GM18868 (cell line): ENCODE measurements at regions not wholly inside any gene's neighbourhood (a gene's known extent, or its start where the extent isn't known, plus 50 kb on each side); places are given as distances from the start of the nearest gene placed in this dataset.
A peak's percentile ranks its signal among the peaks of the same experiment; 100 is the strongest.
"Not testable (repeated sequence)": the region's sequence is repeated elsewhere in the genome, so short reads cannot be mapped to it uniquely, and the experiment has no call there.

ENCODE experiments used
- ATAC-seq: cut with Tn5 transposase; IDR thresholded peaks from one replicate; pipeline ENCODE4 v1.9.1; 2021; ENCODE audit warnings: mild to moderate bottlenecking, moderate library complexity; ENCODE audit not compliant: unreplicated experiment

DNA sequence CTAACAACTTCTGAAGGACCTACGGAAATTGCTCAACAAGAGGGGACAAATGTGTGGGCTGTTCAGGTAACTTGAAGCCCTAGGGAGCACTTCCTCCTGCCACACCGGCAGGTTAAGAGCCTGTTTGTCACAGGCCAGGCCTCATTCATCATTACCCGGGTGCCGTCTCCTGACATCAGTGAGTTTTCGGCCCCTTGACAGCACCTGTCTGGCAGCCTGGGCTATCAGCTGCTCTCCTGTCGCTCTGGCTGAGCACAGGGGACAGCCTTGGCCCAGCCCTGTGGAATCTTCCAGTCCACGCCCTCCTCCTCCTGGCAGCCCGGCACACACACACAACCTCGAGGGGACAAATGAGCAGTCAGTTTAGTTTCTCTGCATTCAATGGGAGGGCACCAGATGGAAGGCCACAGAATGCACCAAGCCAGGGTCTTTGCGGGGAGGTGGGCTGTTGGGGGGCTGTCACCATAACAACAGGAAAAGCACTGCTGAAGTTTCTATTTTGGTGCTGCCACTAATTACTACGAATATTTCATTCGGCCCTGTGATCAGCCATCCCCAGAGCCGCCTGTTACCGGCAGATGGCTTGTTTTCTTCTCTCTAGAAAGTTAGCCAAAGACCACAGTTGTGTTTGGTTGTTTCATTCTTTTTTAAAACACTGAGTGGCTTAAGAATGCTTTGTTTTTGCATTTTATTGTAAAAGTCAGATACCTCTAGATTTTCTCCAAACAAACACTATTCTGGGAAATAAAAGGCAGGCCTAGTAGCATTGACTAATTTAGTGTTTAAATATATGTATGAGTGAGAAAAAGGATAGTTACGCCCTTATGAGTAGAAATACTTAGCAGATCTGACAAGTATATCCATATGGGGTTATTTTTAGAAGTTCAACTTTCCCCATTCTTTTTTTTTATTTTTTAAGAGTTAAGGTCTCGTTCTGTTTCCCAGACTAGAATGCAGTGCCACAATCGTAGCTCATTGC lies 189.9 kb upstream of the NDUFV2 start:
- peak; percentile 59 for ATAC-seq

GRCh38 chr18:8913606-8914403 lies 188.7 kb upstream of the NDUFV2 start:
- not testable (repeated sequence) for ATAC-seq

DNA sequence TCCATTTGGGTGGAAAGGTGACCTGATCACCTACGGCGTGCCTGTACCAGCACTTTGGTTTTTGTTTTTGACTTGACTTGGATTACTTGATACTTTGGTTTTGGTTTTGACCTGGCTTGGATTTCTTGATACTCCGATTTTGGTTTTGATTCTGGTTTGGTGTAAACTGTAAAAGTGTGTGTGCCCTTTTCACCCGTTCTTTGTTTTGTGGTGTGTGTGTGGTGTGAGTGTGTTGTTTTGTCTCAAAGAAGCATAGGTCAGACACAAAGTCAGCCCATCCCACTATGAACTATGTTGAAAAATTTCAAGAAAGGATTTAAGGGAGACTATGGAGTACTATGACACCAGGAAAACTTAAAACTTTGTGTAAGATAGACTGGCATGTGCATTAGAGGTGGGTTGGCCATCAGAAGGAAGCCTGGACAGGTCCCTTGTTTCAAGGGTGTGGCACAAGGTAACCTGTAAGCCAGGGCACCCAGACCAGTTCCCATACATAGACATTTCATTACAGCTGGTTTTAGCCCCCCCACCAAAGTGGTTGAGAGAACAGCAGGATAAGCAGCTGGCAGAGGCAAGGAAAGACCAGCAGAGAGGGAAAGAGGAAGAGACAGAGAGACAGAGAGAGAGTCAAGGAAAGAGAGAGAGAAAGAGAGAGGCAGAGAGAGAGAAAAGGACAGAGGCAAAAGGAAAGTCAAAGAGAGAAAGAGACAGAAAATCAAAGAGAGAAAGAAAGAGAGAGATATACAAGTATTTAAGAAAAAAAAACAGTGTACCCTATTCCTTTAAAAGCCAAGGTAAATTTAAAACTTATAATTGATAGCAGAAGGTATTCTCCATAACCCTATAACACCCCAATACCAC lies 187.9 kb upstream of the NDUFV2 start:
- ATAC-seq: not testable (repeated sequence)

- not testable (repeated sequence) for ATAC-seq
Measured at GRCh38 chr18:8920856-8921787, 181.4 kb upstream of the NDUFV2 start.

GRCh38 chr18:8926464-8926863 lies 176.0 kb upstream of the NDUFV2 start:
- ATAC-seq: no peak

GRCh38 chr18:8928044-8928443 lies 174.5 kb upstream of the NDUFV2 start:
- ATAC-seq: no peak

DNA sequence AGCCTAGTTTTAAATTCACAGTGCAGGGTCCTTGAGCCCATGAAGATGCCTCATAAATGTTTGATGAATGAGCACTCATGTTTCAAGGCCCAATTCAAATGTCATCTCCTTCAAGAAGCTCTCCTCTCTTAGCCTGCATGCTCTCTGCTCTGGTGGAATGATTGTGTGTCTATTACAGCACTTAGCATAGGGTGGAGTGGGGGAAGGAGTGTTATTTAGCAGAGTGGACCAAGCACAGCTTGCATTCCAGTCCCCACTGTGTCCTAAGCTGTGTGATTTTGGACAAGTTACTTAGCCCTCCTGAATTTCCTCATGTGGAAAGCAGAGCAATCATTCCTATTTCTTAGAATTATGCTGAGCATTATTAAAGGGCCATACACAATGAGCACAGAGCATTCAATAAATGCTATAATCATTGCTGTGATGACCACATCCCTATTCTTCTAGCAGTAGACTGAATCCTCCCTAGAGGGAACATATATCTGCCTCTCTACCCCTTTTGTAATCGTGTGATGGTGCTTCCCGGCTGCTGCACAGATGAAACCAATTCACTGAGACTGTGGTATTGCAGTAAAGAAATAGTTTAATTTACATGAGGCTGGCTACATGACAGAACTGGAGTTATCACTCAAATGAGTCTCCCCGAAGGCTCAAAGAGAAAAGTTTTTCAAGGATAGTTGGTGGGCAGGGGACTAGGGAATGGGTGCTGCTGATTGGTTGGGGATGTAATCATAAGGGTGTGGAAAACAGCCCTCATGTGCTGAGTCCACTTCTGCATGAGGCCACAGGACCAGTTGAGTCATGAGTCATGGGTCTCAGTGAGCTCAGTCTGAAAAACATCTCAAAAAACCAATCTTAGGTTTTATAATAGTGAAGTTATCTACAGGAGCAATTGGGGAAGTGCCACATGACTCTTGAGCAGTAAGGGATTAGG lies 173.4 kb upstream of the NDUFV2 start:
- ATAC-seq: no peak

DNA sequence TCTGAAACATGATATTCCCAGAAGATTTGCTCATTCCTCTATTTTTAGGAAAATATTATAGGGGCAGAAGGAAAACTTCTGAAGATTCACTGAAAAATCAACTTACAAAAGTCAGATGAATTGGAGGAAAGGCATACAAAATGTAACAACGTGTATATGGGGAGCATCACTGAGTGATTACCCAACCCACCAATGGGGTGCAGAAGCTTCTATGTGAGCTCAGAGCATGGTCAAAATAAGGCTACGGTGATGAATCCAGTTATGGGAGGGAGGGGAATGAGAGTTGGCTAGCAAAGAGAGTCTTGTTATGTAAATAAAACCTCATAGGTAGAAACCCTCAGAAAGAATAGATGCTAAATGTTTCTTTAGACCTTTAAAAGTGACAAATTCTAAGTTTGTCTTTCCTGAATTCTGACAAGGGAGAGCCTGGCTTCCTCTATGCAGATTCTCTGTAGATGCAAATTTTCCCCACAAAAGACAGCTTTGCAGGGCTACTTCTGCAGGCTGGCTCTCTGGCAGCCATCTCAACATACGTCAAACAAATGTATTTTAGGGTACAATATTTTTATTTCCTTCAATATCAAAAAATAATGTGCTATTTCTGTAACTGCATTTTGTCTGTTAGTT lies 171.4 kb upstream of the NDUFV2 start:
- ATAC-seq: no peak

- ATAC-seq: no peak
Measured at GRCh38 chr18:8932866-8933265, 169.6 kb upstream of the NDUFV2 start.

DNA sequence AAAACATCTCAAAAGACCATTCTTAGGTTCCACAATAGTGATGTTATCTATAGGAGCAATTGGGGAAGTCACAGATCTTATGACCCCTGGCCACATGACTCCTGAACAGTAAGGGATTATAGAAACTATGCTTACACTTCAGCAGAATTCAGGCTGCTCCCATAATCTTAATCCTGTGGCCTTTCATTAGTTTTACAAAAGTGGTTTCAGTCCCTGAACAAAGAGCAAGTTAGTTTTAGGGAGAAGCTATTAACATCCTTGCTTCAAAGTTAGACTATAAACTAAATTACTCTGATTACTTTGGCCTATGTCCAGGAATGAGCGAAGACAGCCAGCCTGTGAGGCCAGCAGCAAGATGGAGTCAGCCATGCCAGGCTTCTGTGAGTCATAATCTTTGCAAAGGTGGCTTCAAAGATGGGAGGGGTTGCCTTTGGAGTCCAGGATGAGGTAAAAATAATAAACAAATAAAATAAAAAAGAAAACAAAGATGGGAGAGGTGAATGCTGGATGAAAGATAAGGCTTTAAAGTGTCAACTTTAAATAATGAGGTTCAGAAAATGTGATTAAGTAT lies 168.7 kb upstream of the NDUFV2 start:
- ATAC-seq: no peak

- ATAC-seq: not testable (repeated sequence)
Measured at GRCh38 chr18:8935346-8935745, 167.2 kb upstream of the NDUFV2 start.

DNA sequence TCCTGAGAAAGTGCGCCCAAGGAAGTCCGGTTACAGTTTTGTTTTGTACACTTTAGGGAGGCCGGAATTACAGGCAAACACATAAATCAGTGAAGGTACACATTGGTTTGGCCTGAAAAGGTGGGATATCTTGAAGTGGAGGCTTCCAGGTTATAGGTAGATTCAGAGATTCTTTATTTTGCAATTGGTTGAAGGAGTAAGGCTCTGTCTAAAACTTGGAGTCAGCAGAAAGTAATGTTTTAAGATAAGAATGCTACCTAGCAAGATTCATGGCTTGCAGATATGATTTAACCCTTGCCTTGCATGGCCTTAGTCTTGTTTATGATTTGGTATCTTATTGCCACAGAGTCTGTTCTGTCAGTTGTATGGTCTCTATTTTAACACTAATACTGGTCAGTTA lies 165.9 kb upstream of the NDUFV2 start:
- ATAC-seq: no peak

DNA sequence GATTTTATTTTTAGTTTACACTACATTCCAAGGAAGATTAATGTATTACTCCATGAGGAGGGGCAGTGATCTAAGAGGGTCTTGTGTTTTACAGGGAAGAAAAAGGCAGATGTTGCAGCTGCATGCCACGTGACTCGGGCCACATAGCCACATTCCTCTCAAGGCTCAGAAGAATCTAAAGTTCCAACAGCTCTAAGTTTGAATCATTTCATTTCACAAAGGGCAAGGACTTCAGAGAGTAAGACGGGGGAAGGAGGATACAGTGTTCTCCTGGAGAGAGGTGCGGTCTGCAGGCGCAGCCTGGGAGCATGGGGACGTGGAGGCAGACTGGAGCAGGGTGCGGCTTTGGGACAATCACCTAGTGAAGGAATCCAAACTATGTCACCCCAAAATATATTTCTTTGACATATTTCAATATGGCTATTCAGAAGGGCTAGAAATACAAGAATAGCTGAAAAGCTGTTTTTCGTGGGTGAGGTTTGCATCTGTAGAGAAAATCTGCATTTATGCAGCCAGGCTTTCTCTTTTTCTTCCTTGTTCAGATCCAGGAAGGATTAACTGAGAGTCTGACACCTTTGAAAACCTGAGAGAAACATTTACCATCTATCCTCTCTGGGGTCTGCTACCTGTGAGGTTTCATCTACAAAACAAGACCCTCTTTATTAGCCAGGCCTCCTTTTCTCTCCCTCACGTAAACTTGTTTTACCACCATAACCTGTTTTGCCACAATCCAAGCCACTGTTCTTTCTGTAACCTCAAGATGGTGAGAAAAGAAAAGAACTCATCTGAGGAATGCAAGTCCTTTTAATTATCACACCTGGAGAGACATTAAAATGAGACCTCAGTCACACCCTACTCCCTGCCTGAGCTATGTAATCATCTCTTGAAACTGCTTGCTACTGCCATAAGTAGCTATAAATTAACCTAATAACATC lies 165.1 kb upstream of the NDUFV2 start:
- no peak for ATAC-seq

DNA sequence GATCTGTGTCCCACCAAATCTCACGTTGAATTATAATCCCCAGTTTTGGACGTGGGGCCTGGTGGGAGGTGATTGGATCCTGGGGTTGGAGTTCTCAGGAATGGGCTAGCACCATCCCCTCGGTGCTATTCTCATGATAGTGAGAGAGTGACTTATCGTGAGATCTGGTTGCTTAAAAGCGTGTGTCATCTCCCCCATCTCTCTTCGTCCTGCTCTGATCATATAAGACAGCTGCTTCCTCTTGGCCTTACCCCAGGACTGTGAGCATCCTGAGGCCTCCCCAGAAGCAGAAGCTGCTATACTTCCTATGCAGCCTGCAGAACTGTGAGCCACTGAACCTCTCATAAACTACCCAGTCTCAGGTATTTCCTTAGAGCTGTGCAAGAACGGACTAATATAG lies 163.7 kb upstream of the NDUFV2 start:
- no peak for ATAC-seq

GRCh38 chr18:8942021-8942908 lies 160.2 kb upstream of the NDUFV2 start:
- no peak for ATAC-seq
